ENCODE measurements at regions not wholly inside any gene's neighbourhood (a gene's known extent, or its start where the extent isn't known, plus 50 kb on each side); places are given as distances from the start of the nearest gene placed in this dataset.

DNA sequence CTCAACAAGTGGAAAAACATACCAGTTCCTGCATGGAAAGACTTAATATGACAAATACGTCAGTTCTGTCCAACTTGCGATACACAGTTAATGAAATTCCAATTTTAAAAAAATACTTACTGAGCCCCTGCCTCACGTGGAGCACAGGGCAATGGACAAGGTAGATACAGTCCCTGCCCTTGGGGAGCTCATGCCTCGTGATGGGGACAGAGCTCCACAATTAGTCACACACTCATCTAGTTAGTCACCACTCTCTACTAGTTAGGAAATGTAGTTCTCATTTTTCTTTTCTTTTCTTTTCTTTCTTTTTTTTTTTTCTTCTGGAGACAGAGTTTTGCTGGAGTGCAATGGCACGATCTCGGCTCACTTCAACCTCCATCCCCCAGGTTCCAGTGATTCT lies 74.7 kb upstream of the CDH5 start:
- no peak overlapping the region for H3K4me3 ChIP-seq (ENCODE audit: low read depth, low read length)
- DNase-seq (ENCODE audit: low read depth, low spot score): no peak
- TF ChIP-seq CTCF (IDR thresholded peaks at IDR 0.05; ENCODE audit: low read depth, low read length): no peak
- in situ Hi-C loops (cut with HindIII; ENCODE audit: low sequenced_read_pairs): no loop called here

DNA sequence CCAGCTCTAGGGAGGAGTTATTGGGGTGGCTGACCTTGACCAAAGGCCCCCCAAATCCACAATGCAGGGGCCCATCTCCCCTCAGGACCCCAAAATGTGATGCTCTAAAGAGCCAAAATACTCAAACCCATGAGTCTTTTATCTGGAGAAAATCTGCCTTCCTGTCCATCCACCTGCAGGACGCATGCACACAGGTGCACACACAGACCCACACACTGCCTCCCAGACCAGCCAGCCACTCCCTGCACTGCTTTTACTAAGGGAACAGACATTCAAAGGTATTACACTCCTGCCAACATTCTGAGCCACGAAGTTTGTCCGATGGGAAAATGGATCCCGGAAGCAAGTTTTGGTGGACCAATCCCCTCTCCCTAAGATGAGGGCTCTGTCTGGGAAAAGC lies 76.1 kb upstream of the CDH5 start:
- H3K4me3 ChIP-seq (ENCODE audit: low read depth, low read length): no peak overlapping the region
- no peak for TF ChIP-seq CTCF (IDR thresholded peaks at IDR 0.05; ENCODE audit: low read depth, low read length)

DNA sequence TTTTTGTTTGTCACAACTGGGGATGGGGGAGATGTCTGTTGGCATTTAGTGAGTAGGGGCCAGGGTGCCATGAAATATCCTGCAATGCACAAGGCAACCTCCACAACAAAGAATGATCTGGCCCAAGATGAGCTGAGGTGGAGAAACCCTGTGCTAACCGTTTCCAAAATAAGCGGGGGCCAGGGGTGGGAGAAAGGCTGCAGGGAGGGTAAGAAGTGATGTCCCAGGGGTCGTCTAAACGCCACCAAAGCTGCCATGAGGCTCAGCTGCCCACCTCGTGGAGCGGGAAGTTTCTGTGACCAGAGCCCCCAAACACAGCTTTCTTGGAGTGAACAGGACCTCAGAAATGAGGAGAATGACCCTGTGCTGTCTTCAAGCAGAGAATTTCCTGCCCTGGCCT lies 76.5 kb upstream of the CDH5 start:
- H3K4me3 ChIP-seq (ENCODE audit: low read depth, low read length): no peak overlapping the region
- TF ChIP-seq CTCF (IDR thresholded peaks at IDR 0.05; ENCODE audit: low read depth, low read length): no peak
- in situ Hi-C loops (cut with HindIII; ENCODE audit: low sequenced_read_pairs): no loop called here
- DNase-seq (ENCODE audit: low read depth, low spot score): no peak

More for the DNA sequence above, 76.1 kb upstream of the CDH5 start:
- in situ Hi-C loops (cut with HindIII; ENCODE audit: low sequenced_read_pairs): no loop called here
- no peak for DNase-seq (ENCODE audit: low read depth, low spot score)

DNA sequence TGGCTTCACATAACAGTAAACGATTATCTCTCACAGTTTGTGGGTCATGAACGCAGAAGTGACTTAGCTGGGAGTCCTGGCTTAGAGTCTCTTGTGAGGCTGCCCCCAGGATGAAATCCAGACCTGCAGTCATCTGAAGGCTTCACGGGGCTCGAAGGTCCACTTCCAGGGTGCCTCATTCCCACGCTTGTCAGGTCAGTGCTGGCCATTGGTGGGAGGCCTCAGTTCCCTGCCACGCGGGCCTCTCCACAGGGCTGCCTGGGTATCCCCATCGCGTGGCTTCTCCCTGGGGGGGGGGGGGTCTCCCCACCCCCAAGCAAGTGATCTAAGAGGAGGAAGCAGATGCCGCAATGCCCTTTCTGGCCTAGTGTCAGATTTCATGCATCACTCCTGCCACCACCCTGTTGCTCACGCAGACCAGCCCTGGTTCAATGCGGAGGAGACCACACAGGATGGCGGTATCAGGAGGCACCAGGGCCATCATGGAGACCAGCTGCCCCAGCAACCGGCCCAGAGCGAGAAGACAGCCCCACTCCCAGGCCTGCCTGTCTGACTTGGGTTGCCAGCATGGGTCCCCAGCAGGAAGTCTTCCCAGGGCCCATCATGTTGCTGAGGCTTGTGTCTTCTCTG lies 77.3 kb upstream of the CDH5 start:
- in situ Hi-C loops (cut with HindIII; ENCODE audit: low sequenced_read_pairs): no loop called here
- H3K4me3 ChIP-seq (ENCODE audit: low read depth, low read length): no peak overlapping the region
- TF ChIP-seq CTCF (IDR thresholded peaks at IDR 0.05; ENCODE audit: low read depth, low read length): no peak
- DNase-seq (ENCODE audit: low read depth, low spot score): no peak

DNA sequence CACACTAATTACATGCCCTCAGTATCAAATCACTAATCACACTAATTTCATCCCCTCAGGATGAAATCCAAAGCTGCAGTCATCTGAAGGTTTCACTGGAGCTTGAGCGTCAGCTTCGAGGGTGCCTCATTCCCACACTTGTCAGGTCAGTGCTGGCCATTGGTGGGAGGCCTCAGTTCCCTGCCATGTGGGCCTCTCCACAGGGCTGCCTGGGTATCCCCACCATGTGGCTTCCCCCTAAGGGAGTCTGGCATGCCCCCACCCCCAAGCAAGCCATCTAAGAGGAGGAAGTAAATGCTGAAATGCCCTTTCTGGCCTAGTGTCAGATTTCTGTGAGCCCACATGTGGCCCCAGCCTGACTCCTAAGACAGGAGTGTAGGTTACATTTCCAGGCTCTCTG lies 78.6 kb upstream of the CDH5 start:
- TF ChIP-seq CTCF (IDR thresholded peaks at IDR 0.05; ENCODE audit: low read depth, low read length): no peak
- in situ Hi-C loops (cut with HindIII; ENCODE audit: low sequenced_read_pairs): no loop called here
- no peak for DNase-seq (ENCODE audit: low read depth, low spot score)
- H3K4me3 ChIP-seq (ENCODE audit: low read depth, low read length): no peak overlapping the region

DNA sequence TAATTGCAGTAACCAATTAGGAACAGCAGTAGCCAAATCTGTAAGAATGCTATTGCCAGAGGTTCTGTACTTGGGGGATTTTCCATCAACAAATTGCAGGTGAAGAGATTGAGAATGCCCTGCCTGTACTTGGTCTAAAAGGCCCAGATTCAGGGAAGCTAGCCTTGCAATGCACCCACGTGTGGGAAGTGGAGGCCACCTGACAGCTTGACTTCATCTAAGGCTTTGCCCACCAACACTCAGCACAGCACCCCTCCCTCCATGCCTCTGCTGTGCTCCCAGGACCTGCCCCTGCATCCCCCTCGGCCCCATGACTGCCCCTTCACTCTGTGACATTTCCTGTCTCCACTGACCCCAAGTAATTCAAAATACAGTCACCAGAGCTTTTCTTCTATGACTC lies 79.1 kb upstream of the CDH5 start:
- no peak for DNase-seq (ENCODE audit: low read depth, low spot score)
- TF ChIP-seq CTCF (IDR thresholded peaks at IDR 0.05; ENCODE audit: low read depth, low read length): no peak
- H3K4me3 ChIP-seq (ENCODE audit: low read depth, low read length): no peak overlapping the region

GRCh38 chr16:66286527-66286926 lies 80.0 kb upstream of the CDH5 start:
- in situ Hi-C loops (cut with HindIII; ENCODE audit: low sequenced_read_pairs): no loop called here
- no peak for TF ChIP-seq CTCF (IDR thresholded peaks at IDR 0.05; ENCODE audit: low read depth, low read length)
- no peak for DNase-seq (ENCODE audit: low read depth, low spot score)
- H3K4me3 ChIP-seq (ENCODE audit: low read depth, low read length): no peak overlapping the region

More for the DNA sequence above, 79.1 kb upstream of the CDH5 start:
- in situ Hi-C loops (cut with HindIII; ENCODE audit: low sequenced_read_pairs): no loop called here
